ENCODE measurements at regions not wholly inside any gene's neighbourhood (a gene's known extent, or its start where the extent isn't known, plus 50 kb on each side); places are given as distances from the start of the nearest gene placed in this dataset.

DNA sequence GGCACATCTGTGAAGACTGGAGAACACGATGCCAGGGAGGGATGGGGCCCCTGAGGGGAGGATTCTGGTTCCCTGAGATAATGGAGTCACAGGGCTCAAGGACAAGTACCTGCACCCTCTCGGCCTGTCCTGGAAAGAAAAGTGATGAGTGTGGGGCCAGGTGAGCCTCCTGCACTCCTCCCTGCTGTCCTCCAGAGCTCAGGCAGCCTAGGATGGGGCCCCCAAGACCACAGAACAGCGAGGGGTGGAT, 101.3 kb upstream of the TNRC6C start:
- DNase-seq (ENCODE audit: insufficient read length, low spot score) (no peak), FAIRE-seq (no peak)
- TF ChIP-seq POLR2A (IDR thresholded peaks at IDR 0.05; ENCODE audit: low read depth, low read length) = no peak

DNA sequence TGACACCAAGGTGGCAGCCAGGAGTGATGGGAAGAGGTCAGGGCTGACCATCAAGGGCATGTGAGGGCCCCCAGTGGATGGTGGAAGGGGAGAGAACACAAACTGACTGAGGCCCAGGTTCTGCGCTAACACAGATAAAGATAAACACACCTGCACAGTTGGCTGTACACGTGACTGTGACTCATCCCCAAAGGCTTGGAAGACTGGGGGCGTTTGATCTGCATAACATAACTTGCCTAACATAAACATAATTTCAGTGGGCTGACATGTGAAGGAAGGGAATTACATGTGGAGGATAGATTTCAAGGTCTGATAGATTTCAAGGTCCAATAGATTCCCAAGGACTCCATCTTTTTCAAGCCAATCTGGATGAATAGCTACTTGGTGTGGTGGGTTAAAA, 100.9 kb upstream of the TNRC6C start:
- FAIRE-seq (no peak), DNase-seq (ENCODE audit: insufficient read length, low spot score) (no peak)
- TF ChIP-seq POLR2A (IDR thresholded peaks at IDR 0.05; ENCODE audit: low read depth, low read length) = no peak

DNA sequence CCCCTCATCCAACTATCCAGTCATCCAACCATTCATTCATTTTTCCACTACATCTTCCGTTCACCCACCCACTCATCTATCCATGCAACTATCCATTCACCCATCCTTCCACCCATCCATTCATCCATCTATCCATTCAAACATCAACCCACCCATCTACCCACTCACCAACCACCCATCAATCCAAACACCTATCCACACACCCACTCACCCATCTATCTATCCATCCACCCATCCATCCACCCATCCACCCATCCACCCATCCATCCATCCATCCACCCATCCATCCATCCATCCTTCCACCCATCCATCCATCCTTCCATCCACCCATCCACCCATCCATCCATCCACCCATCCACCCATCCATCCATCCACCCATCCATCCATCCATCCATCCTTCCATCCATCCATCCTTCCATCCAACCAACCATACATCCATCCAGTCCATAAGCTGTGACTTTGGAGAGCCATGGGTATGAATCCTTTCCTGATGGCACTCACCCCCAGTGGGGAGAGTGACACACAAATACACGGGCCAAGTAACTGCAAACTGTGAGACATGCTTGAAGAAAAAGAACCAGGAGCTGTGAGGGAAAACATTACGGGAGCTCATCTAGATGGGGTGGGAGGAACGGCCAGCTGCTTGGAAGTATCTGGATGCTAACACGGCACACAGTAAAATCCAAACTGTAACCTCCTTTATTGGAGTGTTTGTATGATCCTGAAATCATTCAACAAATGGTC, 100.0 kb upstream of the TNRC6C start:
- DNase-seq (ENCODE audit: insufficient read length, low spot score) (no peak), FAIRE-seq (no peak)
- no peak for TF ChIP-seq POLR2A (IDR thresholded peaks at IDR 0.05; ENCODE audit: low read depth, low read length)

DNA sequence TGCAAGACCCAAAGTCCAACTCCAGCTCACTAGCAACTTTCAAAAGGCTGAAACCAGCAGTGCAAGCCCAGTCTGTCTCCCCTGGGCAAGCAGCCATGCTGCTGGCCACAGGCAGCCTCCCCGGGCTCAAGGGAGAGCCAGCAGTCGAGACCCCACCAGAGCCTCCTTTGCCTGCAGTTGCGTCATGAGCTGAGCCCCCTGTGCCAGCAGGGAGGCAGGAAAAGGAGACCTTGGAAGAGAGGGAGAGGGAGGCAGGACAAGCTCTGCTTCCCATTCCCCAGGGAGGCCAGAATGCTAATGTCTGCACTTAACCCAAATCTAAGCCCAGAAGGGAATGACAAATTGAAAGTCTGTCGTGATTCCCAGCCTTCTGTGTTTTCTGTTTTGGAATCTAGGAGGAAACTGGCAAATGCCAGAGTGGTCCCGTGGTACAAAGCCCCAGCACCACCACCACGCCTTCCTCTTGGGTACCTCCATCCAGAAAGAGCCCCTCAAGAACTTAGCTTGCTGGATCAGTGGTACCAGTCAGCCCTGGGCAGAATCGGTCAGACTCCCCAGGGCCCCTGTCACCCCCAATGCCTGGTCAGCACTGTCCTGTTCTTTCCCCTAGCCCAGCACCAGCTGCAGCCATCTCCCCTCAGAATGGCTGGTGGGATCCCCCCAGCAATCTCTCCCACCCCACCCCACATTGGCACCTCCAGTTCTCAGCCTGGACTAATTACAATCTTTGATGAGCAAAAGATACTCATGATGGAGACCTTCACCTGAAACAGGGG, 99.3 kb upstream of the TNRC6C start:
- DNase-seq (ENCODE audit: insufficient read length, low spot score) (no peak), FAIRE-seq (no peak)
- no peak for TF ChIP-seq POLR2A (IDR thresholded peaks at IDR 0.05; ENCODE audit: low read depth, low read length)

DNA sequence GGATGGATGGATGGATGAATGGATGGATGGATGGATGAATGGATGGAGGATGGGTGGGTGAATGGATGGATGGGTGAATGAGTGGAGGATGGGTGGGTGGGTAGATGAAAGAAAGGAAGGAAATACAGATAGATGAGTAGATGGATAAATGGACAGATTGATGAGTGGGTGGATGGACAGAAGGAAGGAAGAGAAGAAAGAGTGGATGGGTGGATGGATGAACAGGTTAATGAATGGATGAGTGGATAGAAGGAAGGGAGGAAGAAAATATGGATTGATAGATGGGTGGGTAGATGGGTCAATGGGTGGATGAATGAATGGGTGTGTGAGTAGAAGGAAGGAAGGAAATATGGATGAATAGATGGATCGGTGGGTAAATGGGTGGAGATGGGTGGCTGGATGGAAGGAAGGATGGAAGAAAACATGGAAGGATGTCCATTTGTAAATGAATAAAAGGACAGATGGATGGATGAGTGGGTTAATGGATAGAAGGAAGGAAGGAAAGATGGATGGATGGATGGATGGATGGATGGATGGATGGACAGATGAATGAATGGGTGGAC, 97.3 kb upstream of the TNRC6C start:
- no peak for DNase-seq (ENCODE audit: insufficient read length, low spot score)
- no peak for FAIRE-seq
- no peak for TF ChIP-seq POLR2A (IDR thresholded peaks at IDR 0.05; ENCODE audit: low read depth, low read length)

DNA sequence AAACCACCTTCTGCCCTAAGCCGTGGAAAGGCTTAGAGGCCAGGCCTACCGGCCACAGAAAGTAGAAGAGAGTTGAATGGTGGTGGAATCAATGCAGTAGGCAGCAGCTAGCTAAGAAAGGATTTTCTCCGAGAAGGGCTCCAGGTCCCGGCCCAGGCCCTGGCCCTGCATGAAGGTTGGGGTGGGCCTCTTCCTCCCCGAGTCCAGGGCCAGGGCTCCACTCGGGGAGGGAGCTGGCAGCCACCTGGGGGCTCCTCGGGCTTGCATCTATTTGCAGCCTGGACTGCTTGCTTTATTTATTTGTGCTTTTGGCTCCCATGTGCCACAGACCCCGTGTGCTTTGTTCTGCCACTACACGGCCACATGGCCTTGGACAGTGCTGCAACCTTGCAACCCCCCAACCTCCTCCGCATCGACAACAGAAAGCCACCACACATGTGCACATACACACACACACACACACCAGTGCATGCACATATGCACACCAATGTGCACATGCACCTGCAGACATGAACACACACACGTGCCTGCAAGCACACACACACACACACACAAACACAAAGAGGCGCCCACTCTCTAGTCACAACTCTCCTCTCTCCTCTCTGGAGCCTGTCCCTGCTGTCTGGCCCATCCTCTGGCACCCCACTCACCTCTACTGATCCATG, 96.4 kb upstream of the TNRC6C start:
- no peak for TF ChIP-seq POLR2A (IDR thresholded peaks at IDR 0.05; ENCODE audit: low read depth, low read length)
- no peak for DNase-seq (ENCODE audit: insufficient read length, low spot score)
- FAIRE-seq = no peak

DNA sequence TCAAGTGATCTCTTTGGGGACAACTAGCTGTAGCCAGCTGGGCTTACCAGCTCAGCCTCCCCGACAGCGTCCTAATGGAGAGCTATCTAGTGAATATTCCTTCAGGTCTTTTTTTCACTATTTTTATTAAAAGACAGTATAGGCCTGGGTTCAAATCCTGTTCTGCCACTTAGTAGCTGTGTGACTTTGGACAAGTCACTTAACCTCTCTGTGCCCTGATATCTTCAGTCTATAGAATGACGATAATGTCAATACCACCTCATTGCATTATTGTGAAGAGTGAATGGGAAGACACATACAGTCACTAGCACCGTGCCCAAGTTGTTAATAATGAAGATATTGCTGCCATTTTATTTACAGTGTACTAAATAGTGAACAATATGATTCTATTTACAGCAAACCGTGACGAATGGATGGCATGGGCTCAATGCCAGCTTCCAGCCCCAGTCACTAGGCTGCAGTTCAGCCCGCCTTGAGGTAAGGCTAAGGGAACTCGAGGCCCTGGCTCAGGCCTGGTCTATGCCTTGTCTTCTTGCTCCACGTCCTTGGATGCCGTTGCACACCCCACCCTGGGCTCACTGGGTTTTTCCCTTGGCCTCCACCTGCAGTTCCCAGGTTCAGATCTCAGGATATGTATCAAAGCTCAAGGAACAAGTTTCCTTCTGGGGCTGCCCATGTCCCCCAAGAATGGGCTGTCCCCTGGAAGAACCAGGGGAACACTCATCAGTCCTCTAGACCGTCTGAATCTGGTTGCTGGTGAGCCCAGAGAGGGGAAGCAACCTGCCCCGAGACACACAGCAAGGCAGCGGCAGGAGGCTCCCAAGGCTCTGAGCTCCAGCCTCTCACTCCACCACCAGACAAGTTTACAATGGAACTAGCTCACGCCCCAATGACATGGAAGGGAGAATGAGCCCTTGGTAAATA, 95.4 kb upstream of the TNRC6C start:
- TF ChIP-seq POLR2A (IDR thresholded peaks at IDR 0.05; ENCODE audit: low read depth, low read length) = no peak
- no peak for FAIRE-seq
- no peak for DNase-seq (ENCODE audit: insufficient read length, low spot score)

DNA sequence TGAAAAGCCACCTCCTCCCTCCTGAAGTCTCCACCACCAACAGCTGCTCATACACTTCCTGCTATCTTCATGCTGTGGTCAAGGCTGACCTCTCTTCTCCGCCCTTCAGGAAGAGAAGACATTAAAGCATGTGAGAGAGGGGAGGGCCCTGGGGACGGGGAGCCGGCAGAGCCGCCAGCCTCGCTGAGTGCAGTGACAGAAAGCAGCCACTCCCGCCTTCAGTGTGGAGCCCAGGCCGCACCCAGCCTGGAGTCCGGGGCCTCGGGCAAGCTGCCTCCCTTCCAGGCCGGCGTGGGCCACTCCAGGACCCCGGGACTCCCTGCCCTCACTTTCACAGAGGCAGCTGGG, 94.7 kb upstream of the TNRC6C start:
- TF ChIP-seq POLR2A (IDR thresholded peaks at IDR 0.05; ENCODE audit: low read depth, low read length) = no peak
- FAIRE-seq (no peak), DNase-seq (ENCODE audit: insufficient read length, low spot score) (no peak)

DNA sequence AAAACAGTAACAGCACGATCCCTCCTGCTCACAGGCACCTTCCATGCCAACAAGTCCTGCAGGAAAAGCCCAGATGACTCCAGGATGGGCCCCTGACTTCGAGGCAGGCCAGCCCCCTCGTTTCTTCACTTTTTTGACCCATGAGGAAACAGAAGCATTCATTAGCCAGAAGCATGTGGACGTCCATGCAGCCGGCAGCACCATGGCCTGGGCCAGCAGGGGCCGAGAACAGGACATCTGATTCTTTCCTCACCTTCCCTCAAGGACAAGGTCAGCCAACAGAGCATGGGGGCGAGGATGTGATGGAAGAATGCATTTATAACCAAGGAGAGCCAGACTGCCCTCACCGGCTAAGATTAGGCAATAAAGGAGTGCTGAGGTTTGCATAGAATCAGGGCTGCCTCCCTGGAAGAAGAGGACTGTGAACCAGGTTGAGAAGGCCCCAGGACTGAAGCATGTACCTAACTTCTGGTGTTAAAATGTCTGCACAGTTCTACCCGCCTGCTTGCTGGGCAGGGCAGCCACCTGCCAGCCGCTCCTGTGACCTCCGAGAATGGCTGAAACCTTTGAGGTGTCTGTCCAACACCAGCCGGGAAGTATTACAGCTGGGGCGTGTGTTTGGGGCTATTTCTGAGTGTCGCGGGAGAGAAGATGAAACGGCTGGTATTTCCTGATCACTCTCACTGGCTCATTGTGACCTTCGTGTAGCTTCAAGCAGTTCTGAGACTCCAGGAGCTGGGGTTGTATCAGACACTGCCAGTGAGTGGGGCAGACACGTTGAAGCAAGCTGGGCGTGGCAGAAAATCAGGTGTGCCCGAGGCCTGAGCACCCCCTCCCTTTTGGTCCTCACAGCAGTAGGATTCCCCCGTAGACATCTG, 94.0 kb upstream of the TNRC6C start:
- FAIRE-seq = no peak
- DNase-seq (ENCODE audit: insufficient read length, low spot score) = no peak
- no peak for TF ChIP-seq POLR2A (IDR thresholded peaks at IDR 0.05; ENCODE audit: low read depth, low read length)

DNA sequence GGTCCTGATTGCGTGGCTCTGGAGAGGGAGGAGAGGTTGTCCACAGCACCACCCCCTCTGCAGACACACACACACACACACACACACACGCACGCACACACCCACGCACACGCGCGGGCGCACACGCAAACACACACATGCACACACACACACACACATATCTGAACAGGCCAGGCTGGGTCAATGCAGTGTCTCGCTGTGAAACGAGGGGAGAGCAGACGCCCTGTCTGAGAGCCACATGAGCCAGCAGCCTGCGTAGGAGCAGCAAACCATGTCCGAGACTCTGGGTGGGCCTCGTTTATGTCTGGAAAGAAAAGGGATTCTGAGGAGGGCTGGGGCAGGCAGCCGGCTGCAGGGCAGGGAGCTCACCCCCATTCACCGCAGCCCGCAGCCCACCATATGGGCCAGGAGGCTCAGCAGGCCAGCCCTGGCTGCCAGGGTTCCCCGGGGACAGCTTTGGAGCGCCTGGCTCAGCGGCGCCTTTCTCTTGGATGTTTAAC, 93.3 kb upstream of the TNRC6C start:
- DNase-seq (ENCODE audit: insufficient read length, low spot score) (no peak), FAIRE-seq (no peak)
- TF ChIP-seq POLR2A (IDR thresholded peaks at IDR 0.05; ENCODE audit: low read depth, low read length) = no peak

DNA sequence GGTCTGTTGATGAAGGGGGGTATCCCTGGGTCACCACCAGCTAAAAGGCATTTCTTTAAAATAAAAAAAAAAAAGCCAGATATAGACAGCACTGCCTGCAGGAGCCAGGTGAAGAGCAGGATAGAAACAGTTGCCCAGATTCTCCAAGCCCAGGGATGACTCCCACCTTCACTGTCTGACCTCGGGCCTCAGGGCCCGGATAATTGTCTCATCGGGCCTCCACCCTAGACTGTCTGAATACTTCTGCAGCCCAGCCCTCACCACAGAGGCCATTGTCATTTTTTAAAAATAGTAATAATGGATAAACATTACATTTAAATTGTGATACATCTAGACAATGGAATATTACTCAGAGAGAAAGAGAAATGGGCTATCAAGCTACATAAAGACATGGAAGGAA, 92.8 kb upstream of the TNRC6C start:
- DNase-seq (ENCODE audit: insufficient read length, low spot score) (no peak), FAIRE-seq (no peak)
- no peak for TF ChIP-seq POLR2A (IDR thresholded peaks at IDR 0.05; ENCODE audit: low read depth, low read length)

DNA sequence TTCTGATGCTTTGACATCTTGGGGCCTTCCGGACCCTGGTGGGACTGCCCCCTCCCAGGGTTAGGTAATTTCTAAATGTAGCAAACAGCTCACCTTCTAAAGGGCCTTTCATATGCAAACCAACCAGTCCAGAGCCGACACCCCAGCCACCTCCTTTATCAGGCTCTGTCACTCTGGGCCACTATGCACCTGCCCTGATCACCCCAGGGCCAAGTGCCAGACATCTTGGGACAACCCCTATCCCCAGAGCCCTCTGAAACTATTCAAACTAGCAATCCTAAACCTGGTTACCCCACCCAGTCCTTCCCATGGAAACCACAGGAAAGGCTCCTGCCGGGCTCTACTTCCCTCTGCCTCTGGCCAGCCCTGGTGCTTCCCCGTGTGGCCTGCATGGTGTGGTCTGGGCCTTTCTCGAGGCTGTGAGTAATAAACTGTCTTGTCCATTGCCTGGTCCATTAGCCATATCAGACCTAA, 91.2 kb upstream of the TNRC6C start:
- FAIRE-seq (no peak), DNase-seq (ENCODE audit: insufficient read length, low spot score) (no peak)
- no peak for TF ChIP-seq POLR2A (IDR thresholded peaks at IDR 0.05; ENCODE audit: low read depth, low read length)
